ENCODE measurements at regions not wholly inside any gene's neighbourhood (a gene's known extent, or its start where the extent isn't known, plus 50 kb on each side); places are given as distances from the start of the nearest gene placed in this dataset.

DNA sequence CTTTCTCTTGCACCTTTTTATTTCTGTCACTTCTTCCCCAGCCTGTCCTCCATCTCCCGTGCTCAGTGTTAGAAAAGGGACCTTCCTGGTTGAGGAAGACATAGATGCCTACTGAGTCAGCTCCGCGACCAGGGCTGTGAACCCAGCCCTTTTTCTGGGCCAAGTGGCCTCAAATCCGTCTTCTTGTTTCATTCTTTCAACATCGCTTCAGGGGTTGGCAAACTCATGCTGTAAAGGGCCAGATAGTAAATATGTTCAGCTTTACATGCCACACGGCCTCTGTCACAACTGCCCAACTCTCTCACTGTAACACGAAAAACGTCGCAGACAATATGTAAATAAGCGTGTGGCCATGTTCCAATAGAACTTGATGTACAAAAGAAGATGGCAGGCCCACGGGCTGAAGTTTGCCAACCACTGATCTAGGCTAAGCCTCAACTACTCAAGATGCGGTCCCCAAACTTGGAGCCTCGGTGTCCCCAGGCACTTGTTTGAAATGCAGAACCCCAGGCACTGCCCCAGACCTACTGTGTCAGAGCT is 338.4 kb downstream of the MN1 start:
- TF ChIP-seq, protein P1, sequence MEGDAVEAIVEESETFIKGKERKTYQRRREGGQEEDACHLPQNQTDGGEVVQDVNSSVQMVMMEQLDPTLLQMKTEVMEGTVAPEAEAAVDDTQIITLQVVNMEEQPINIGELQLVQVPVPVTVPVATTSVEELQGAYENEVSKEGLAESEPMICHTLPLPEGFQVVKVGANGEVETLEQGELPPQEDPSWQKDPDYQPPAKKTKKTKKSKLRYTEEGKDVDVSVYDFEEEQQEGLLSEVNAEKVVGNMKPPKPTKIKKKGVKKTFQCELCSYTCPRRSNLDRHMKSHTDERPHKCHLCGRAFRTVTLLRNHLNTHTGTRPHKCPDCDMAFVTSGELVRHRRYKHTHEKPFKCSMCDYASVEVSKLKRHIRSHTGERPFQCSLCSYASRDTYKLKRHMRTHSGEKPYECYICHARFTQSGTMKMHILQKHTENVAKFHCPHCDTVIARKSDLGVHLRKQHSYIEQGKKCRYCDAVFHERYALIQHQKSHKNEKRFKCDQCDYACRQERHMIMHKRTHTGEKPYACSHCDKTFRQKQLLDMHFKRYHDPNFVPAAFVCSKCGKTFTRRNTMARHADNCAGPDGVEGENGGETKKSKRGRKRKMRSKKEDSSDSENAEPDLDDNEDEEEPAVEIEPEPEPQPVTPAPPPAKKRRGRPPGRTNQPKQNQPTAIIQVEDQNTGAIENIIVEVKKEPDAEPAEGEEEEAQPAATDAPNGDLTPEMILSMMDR (conservative IDR thresholded peaks at IDR 0.05; ENCODE audit: low read depth): no peak
- no peak overlapping the region; the same call in 1 of the 2 replicates for H3K27ac ChIP-seq
- no peak for DNase-seq (ENCODE audit: low spot score)
- POLR2A ChIA-PET (ENCODE audit: low non-redundant PET): no interaction called here
- CTCF ChIA-PET: no interaction called here

GRCh38 chr22:27466229-27466628 is 335.3 kb downstream of the MN1 start:
- CTCF ChIA-PET: no interaction called here
- no peak for DNase-seq (ENCODE audit: low spot score)
- POLR2A ChIA-PET (ENCODE audit: low non-redundant PET): no interaction called here
- H3K27ac ChIP-seq: no peak overlapping the region
- TF ChIP-seq, protein P1 (conservative IDR thresholded peaks at IDR 0.05; ENCODE audit: low read depth): no peak

- POLR2A ChIA-PET (ENCODE audit: low non-redundant PET): no interaction called here
- TF ChIP-seq, protein P1 (conservative IDR thresholded peaks at IDR 0.05; ENCODE audit: low read depth): no peak
- no peak for DNase-seq (ENCODE audit: low spot score)
- no peak overlapping the region for H3K27ac ChIP-seq
- CTCF ChIA-PET: interaction anchor here (0.6 kb wide), 1 partner anchor 451 kb away, joined by 5 read pairs; no protein-coding TSS in a partner anchor
These were observed 334.6 kb downstream of the MN1 start for GRCh38 chr22:27466778-27467438.

- TF ChIP-seq, protein P1 (conservative IDR thresholded peaks at IDR 0.05; ENCODE audit: low read depth): no peak
- DNase-seq (ENCODE audit: low spot score): no peak
- POLR2A ChIA-PET (ENCODE audit: low non-redundant PET): no interaction called here
- CTCF ChIA-PET: no interaction called here
- H3K27ac ChIP-seq: no peak overlapping the region
These were observed 333.8 kb downstream of the MN1 start for GRCh38 chr22:27467711-27468110.

- ChIA-PET CTCF (no interaction called here), POLR2A (ENCODE audit: low non-redundant PET) (no interaction called here)
- no peak overlapping the region for H3K27ac ChIP-seq
- no peak for DNase-seq (ENCODE audit: low spot score)
- TF ChIP-seq, protein P1 (conservative IDR thresholded peaks at IDR 0.05; ENCODE audit: low read depth): no peak
These were observed 332.8 kb downstream of the MN1 start for GRCh38 chr22:27468712-27469111.

DNA sequence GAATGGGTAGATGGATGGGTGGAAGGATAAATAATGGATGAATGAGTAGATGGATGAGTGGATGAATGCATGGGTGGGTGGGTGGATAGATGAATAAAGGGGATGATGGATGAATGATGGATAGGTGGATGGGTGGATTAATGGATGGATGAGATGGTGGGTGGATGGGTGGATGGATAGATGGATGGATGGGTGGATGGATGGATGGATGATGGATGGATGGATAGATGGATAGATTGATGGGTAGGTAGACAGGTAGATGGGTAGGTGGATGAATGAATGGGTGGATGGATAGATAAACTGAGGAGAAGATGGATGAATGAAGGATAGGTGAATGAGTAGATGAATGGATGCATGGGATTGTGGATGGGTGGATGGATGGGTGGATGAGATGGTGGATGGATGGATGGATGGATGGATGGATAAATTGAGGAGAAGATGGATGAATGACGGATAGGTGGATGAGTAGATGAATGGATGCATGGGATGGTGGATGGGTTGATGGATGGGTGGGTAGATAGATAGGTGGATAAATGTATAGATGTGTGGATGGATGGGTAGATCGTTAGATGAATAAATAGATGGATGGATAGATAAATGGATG is 331.3 kb downstream of the MN1 start:
- CTCF ChIA-PET: no interaction called here
- POLR2A ChIA-PET (ENCODE audit: low non-redundant PET): no interaction called here
- no peak for DNase-seq (ENCODE audit: low spot score)
- no peak overlapping the region for H3K27ac ChIP-seq
- TF ChIP-seq, protein P1 (conservative IDR thresholded peaks at IDR 0.05; ENCODE audit: low read depth): no peak
